B cell (primary cell): ENCODE measurements at regions not wholly inside any gene's neighbourhood (a gene's known extent, or its start where the extent isn't known, plus 50 kb on each side); places are given as distances from the start of the nearest gene placed in this dataset.
"Not testable (repeated sequence)": the region's sequence is repeated elsewhere in the genome, so short reads cannot be mapped to it uniquely, and the experiment has no call there.

Experiments
- ATAC-seq: fragments of 200-7000 bp; cut with Tn5 transposase; one replicate; pipeline ENCODE4 v1.10.0; 2021; ENCODE audit warnings: low read depth, mild to moderate bottlenecking, moderate number of reproducible peaks, moderate library complexity
- CTCF ChIA-PET: fragments of 350-600 bp; sonication (Branson Sonifier 250); formaldehyde crosslinking; loops from one replicate; lab custom pipeline; 2021; ENCODE audit warnings: antibody characterized with exemption, inconsistent platforms; lab: Charles Lee
- POLR2A ChIA-PET: fragments of 350-600 bp; sonication (Branson Sonifier 250); formaldehyde crosslinking; loops from one replicate; lab custom pipeline; 2021; ENCODE audit warnings: antibody characterized with exemption; lab: Charles Lee
- DNase-seq: peaks from one replicate; pipeline ENCODE4 v3.0.0; 2013
- H2AFZ ChIP-seq: 2 replicates; pipeline ENCODE4 v1.6.1; 2012; ENCODE audit warnings: mild to moderate bottlenecking, low read depth, low read length; ENCODE audit not compliant: insufficient read depth, poor library complexity, severe bottlenecking
- H3K27ac ChIP-seq, 2 donors: 1 replicate in 1 of 2; 2 replicates in 1 of 2; pipeline ENCODE4 v1.5.1; 2012 to 2013; ENCODE audit warnings: low read length in 2 of 2, mild to moderate bottlenecking in 2 of 2, moderate library complexity in 1 of 2
- H3K27me3 ChIP-seq, 4 experiments: fragments of 200-600 bp in 1 of 4; sonication (generic) in 1 of 4; replicated peaks in 1 of 4; 1 replicate in 2 of 4; 2 replicates in 2 of 4; pipeline versions ENCODE4 v1.6.1 to v1.7.0; 2013 to 2016; ENCODE audit warnings: low read length in 3 of 4, mild to moderate bottlenecking in 2 of 4, mixed read lengths in 1 of 4, moderate library complexity in 1 of 4; ENCODE audit not compliant: insufficient read depth in 4 of 4, control insufficient read depth in 3 of 4; ENCODE audit errors: control extremely low read depth in 1 of 4
- H3K36me3 ChIP-seq, 2 experiments: replicated peaks in 1 of 2; 1 replicate in 1 of 2; 2 replicates in 1 of 2; pipeline versions ENCODE4 v1.6.1 to v1.7.1; 2013; ENCODE audit warnings: low read length in 1 of 2; ENCODE audit not compliant: insufficient read depth in 2 of 2, control insufficient read depth in 1 of 2; ENCODE audit errors: control extremely low read depth in 1 of 2, extremely low read depth in 1 of 2
- H3K4me1 ChIP-seq, 2 donors: fragments of 200-600 bp in 1 of 2; sonication (generic) in 1 of 2; 1 replicate in 1 of 2; 2 replicates in 1 of 2; pipeline versions ENCODE4 v1.5.1 to v1.6.1; 2013 to 2017; ENCODE audit warnings: low read length in 2 of 2; ENCODE audit not compliant: control insufficient read depth in 2 of 2, insufficient read depth in 2 of 2
- H3K4me2 ChIP-seq: replicated peaks from 2 replicates; pipeline ENCODE3; 2012; ENCODE audit warnings: mild to moderate bottlenecking, low read depth, low read length; ENCODE audit not compliant: poor library complexity, severe bottlenecking
- H3K4me3 ChIP-seq, 5 experiments: fragments of 200-600 bp in 1 of 5; sonication (generic) in 1 of 5; 1 replicate in 3 of 5; 2 replicates in 2 of 5; pipeline versions ENCODE4 v1.5.1 to v1.7.0; 2011 to 2016; ENCODE audit warnings: low read length in 4 of 5, mild to moderate bottlenecking in 4 of 5, low read depth in 2 of 5, control low read depth in 1 of 5, moderate library complexity in 1 of 5; ENCODE audit not compliant: insufficient read depth in 1 of 5; ENCODE audit errors: control extremely low read depth in 1 of 5, extremely low read depth in 1 of 5
- H3K79me2 ChIP-seq: fragments of 200-600 bp; sonication (generic); one replicate; pipeline ENCODE4 v1.6.0; 2016; ENCODE audit warnings: low read length; ENCODE audit not compliant: control insufficient read depth, insufficient read depth
- H3K9ac ChIP-seq: fragments of 200-600 bp; sonication (generic); 2 replicates; pipeline ENCODE4 v1.6.1; 2017; ENCODE audit warnings: mild to moderate bottlenecking, low read length, moderate library complexity
- H3K9me3 ChIP-seq, 3 donors: one replicate each; pipeline versions ENCODE4 v1.6.1 to v1.7.1; 2013; ENCODE audit warnings: low read length in 2 of 3; ENCODE audit not compliant: control insufficient read depth in 2 of 3, insufficient read depth in 1 of 3; ENCODE audit errors: control extremely low read depth in 1 of 3
- H4K20me1 ChIP-seq: 2 replicates; pipeline ENCODE4 v1.6.0; 2012; ENCODE audit warnings: mild to moderate bottlenecking, low read length; ENCODE audit not compliant: insufficient read depth, control insufficient read depth, poor library complexity, severe bottlenecking
- H3K27ac Mint-ChIP-seq: one replicate; pipeline ENCODE4 v1.8.0; 2021; ENCODE audit warnings: mixed read lengths
- H3K27me3 Mint-ChIP-seq: one replicate; pipeline ENCODE4 v1.8.0; 2021; ENCODE audit warnings: mixed read lengths
- H3K4me1 Mint-ChIP-seq: one replicate; pipeline ENCODE4 v1.8.0; 2021; ENCODE audit warnings: mixed read lengths
- H3K4me3 Mint-ChIP-seq: one replicate; pipeline ENCODE4 v1.8.0; 2021; ENCODE audit warnings: mixed read lengths
- H3K9me3 Mint-ChIP-seq: one replicate; pipeline ENCODE4 v1.8.0; 2022; ENCODE audit warnings: mixed read lengths; ENCODE audit not compliant: insufficient read depth
- EZH2 ChIP-seq: IDR thresholded peaks from 2 replicates; pipeline ENCODE4 v1.6.1; 2012; ENCODE audit warnings: borderline replicate concordance, low read depth, mild to moderate bottlenecking, moderate library complexity, low read length; ENCODE audit not compliant: insufficient read depth, poor library complexity, severe bottlenecking
- WGBS: methylation state at CpG from one replicate; pipeline ENCODE4 v1.1.5; 2013; ENCODE audit warnings: missing lambda C conversion rate; ENCODE audit not compliant: insufficient coverage; 5-methylcytosine and 5-hydroxymethylcytosine counted together
- intact Hi-C: fragments of 100-400 bp; cut with micrococcal nuclease; formaldehyde crosslinking; loops from one replicate; pipeline ENCODE4 v1.10.0; 2022
- TF ChIP-seq, protein P1 (sequence below): fragments of 200-600 bp; IDR thresholded peaks from one replicate; pipeline ENCODE4 v1.8.0; 2022; ENCODE audit warnings: antibody characterized with exemption, mild to moderate bottlenecking

DNA sequence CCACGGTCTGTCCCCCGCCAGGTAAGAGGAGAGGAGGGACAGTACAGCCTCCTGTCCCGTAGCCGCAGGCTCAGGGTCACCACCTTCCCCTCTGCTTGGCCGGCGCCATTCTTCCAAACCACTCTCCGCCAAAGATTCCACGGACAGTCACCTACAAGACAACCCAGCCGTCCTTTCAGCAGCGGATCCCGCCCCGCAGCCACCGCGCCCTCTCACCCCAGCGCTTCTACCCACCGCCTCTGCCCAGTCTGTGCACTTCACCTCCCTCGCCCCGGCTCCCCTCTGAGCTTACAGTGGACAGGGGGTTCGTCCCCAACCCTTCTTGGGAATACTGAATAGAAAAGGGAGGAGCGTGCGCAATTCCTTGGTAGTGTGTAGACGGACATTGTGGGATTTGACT lies 319.6 kb downstream of the FAM72C start:
- Histone ChIP-seq H3K79me2 (no peaks in the 10 kb centered on the region), H3K4me3 (no peak overlapping the region), H3K36me3 (no peaks in the 10 kb centered on the region), H3K27ac (no peak overlapping the region), H3K4me2 (no peak overlapping the region), H3K27me3 (peaks cover 0 to 28% (median 15%) of the 10 kb centered on the region in 4 experiments), H3K4me1 (no peaks in the 10 kb centered on the region), H2AFZ (no peak overlapping the region), H3K9me3 (peaks cover 0 to 46% (median 0%) of the 10 kb centered on the region in 3 donors), H3K9ac (no peak overlapping the region), H4K20me1 (no peaks in the 10 kb centered on the region)
- TF ChIP-seq, protein P1, sequence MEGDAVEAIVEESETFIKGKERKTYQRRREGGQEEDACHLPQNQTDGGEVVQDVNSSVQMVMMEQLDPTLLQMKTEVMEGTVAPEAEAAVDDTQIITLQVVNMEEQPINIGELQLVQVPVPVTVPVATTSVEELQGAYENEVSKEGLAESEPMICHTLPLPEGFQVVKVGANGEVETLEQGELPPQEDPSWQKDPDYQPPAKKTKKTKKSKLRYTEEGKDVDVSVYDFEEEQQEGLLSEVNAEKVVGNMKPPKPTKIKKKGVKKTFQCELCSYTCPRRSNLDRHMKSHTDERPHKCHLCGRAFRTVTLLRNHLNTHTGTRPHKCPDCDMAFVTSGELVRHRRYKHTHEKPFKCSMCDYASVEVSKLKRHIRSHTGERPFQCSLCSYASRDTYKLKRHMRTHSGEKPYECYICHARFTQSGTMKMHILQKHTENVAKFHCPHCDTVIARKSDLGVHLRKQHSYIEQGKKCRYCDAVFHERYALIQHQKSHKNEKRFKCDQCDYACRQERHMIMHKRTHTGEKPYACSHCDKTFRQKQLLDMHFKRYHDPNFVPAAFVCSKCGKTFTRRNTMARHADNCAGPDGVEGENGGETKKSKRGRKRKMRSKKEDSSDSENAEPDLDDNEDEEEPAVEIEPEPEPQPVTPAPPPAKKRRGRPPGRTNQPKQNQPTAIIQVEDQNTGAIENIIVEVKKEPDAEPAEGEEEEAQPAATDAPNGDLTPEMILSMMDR, result no peak
- no peak for TF ChIP-seq EZH2
- intact Hi-C loops, result no loop called here
- no peak overlapping the region for H3K4me3 Mint-ChIP-seq
- ChIA-PET POLR2A (no interaction called here), CTCF (no interaction called here)
- DNase-seq (no peak), ATAC-seq (no peak)
- H3K4me1 Mint-ChIP-seq, result no peaks in the 10 kb centered on the region
- no peak overlapping the region for H3K27ac Mint-ChIP-seq
- H3K27me3 Mint-ChIP-seq, result peaks cover 77% of the 10 kb centered on the region
- 23% methylated on average over 14 of the region's 22 CpGs for whole genome bisulfite sequencing
- peaks cover 3% of the 10 kb centered on the region for H3K9me3 Mint-ChIP-seq

DNA sequence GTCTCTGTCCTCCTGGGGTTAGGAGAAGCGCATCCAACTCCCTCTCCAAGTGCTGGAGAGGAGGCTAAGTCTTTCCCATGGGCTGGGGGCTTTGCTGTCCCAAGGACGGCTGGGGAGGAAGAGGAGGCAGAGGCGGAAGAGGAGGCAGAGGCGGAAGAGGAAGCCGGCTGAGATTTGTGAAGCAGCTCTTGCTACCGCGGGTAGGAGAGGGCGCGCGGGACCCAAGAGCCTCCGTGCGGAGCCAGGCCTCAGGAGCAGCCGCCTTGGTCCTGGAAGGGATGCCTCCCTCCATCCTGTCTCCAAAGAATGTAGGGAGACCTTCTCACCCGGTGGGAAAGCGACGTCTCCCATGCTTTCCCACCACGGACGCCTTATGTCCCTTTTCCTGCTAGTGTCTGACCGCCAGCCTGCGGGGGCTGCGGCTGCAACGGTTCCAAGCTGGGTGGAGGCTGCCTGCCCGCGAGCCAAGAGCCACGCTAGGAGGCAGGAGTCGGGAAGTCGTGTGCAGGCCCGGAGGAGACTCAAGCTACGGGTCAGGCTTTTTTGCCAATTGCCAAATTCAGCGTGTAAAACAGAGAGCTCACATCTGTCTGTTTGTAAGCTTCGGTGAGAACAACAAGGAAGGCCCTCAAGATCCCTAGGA lies 320.3 kb downstream of the FAM72C start:
- peaks cover 0 to 28% (median 15%) of the 10 kb centered on the region in 4 experiments for H3K27me3 ChIP-seq
- no peak overlapping the region for H2AFZ ChIP-seq
- CTCF ChIA-PET, result no interaction called here
- no peaks in the 10 kb centered on the region for H4K20me1 ChIP-seq
- H3K4me3 Mint-ChIP-seq, result no peak overlapping the region
- H3K4me2 ChIP-seq, result no peak overlapping the region
- 22% methylated on average over 29 of the region's 31 CpGs for WGBS
- H3K9me3 ChIP-seq, result peaks cover 0 to 46% (median 0%) of the 10 kb centered on the region in 3 donors
- POLR2A ChIA-PET, result no interaction called here
- H3K27me3 Mint-ChIP-seq, result peaks cover 77% of the 10 kb centered on the region
- H3K79me2 ChIP-seq, result no peaks in the 10 kb centered on the region
- no peak overlapping the region for H3K27ac Mint-ChIP-seq
- no peak for ATAC-seq
- intact Hi-C loops, result no loop called here
- no peak overlapping the region for H3K4me3 ChIP-seq
- no peaks in the 10 kb centered on the region for H3K4me1 Mint-ChIP-seq
- TF ChIP-seq EZH2, result no peak
- TF ChIP-seq, protein P1, result no peak
- H3K9me3 Mint-ChIP-seq, result peaks cover 3% of the 10 kb centered on the region
- H3K36me3 ChIP-seq, result no peaks in the 10 kb centered on the region
- H3K9ac ChIP-seq, result no peak overlapping the region
- no peak for DNase-seq
- no peaks in the 10 kb centered on the region for H3K4me1 ChIP-seq
- H3K27ac ChIP-seq, result no peak overlapping the region

GRCh38 chr1:143644035-143644434 lies 327.8 kb downstream of the FAM72C start:
- not testable (repeated sequence) for H3K79me2 ChIP-seq

More at GRCh38 chr1:143644035-143644434, 327.8 kb downstream of the FAM72C start:
- H2AFZ ChIP-seq, CTCF ChIA-PET, H3K27ac Mint-ChIP-seq, H3K9me3 Mint-ChIP-seq, H3K9ac ChIP-seq, H3K36me3 ChIP-seq, H3K4me2 ChIP-seq, H3K4me3 ChIP-seq, H4K20me1 ChIP-seq, DNase-seq, intact Hi-C loops, POLR2A ChIA-PET, H3K27ac ChIP-seq, ATAC-seq, H3K4me1 ChIP-seq, H3K4me1 Mint-ChIP-seq, H3K4me3 Mint-ChIP-seq: not testable (repeated sequence)
- H3K27me3 Mint-ChIP-seq, result peaks cover 38% of the 10 kb centered on the region
- Histone ChIP-seq H3K27me3 (peaks cover 0 to 18% (median 11%) of the 10 kb centered on the region in 4 experiments), H3K9me3 (peaks cover 0 to 13% (median 0%) of the 10 kb centered on the region in 3 donors)
- 29% methylated on average over 1 of the region's 1 CpG for WGBS
